GM20000 (cell line): ENCODE measurements at regions not wholly inside any gene's neighbourhood (a gene's known extent, or its start where the extent isn't known, plus 50 kb on each side); places are given as distances from the start of the nearest gene placed in this dataset.

Experiments
- DNase-seq: peaks from one replicate; pipeline ENCODE4 v3.0.0; 2012; ENCODE audit warnings: low spot score
- CTCF ChIP-seq: IDR thresholded peaks from 2 replicates; pipeline ENCODE4 v1.5.1; 2012; ENCODE audit warnings: mild to moderate bottlenecking, control low read depth; ENCODE audit errors: extremely low read depth, missing control alignments

GRCh38 chr3:67883766-67884165 is 229.4 kb upstream of the SUCLG2 start:
- TF ChIP-seq CTCF, result no peak
- no peak for DNase-seq

- no peak for DNase-seq
- TF ChIP-seq CTCF, result no peak
Measured at GRCh38 chr3:67882981-67883380, 228.6 kb upstream of the SUCLG2 start.

GRCh38 chr3:67876261-67876660 is 221.8 kb upstream of the SUCLG2 start:
- no peak for DNase-seq

GRCh38 chr3:67875858-67876257 is 221.4 kb upstream of the SUCLG2 start:
- DNase-seq, result no peak
- no peak for TF ChIP-seq CTCF

More at GRCh38 chr3:67876261-67876660, 221.8 kb upstream of the SUCLG2 start:
- no peak for TF ChIP-seq CTCF

- TF ChIP-seq CTCF, result no peak
- DNase-seq, result no peak
Measured at GRCh38 chr3:67875338-67875737, 220.9 kb upstream of the SUCLG2 start.

GRCh38 chr3:67870477-67870876 is 216.1 kb upstream of the SUCLG2 start:
- no peak for DNase-seq
- no peak for TF ChIP-seq CTCF

- no peak for TF ChIP-seq CTCF
Measured at GRCh38 chr3:67866571-67866970, 212.2 kb upstream of the SUCLG2 start.

More at GRCh38 chr3:67866571-67866970, 212.2 kb upstream of the SUCLG2 start:
- DNase-seq, result no peak
